H1 (cell line): ENCODE measurements at regions not wholly inside any gene's neighbourhood (a gene's known extent, or its start where the extent isn't known, plus 50 kb on each side); places are given as distances from the start of the nearest gene placed in this dataset.

Source experiments
- BACH1 ChIP-seq: IDR thresholded peaks from 2 replicates; pipeline ENCODE4 v1.6.1; 2012; ENCODE audit warnings: low read length, improper control_type of control experiment
- GABPA ChIP-seq: IDR thresholded peaks from 2 replicates; pipeline ENCODE4 v1.6.1; 2011; ENCODE audit warnings: mild to moderate bottlenecking, low read length, moderate library complexity, borderline replicate concordance; ENCODE audit not compliant: insufficient read depth
- HDAC6 ChIP-seq: IDR thresholded peaks from one replicate; pipeline ENCODE4 v1.7.1; 2012; ENCODE audit warnings: low read depth, mild to moderate bottlenecking, inconsistent platforms, low read length, moderate library complexity
- RNF2 ChIP-seq: fragments of 200-900, 300-1000 bp; sonication (generic); IDR thresholded peaks from 2 replicates; pipeline ENCODE4 v1.7.1; 2016; ENCODE audit warnings: borderline replicate concordance, low read depth, mild to moderate bottlenecking, antibody characterized with exemption, low read length; ENCODE audit not compliant: poor library complexity, severe bottlenecking; ENCODE audit errors: missing control alignments
- SRF ChIP-seq: IDR thresholded peaks from 2 replicates; pipeline ENCODE4 v1.6.1; 2011; ENCODE audit warnings: mild to moderate bottlenecking, low read depth, low read length, moderate library complexity
- TAF1 ChIP-seq: IDR thresholded peaks from 2 replicates; pipeline ENCODE4 v1.6.1; 2011; ENCODE audit warnings: mild to moderate bottlenecking, low read depth, low read length
- TEAD4 ChIP-seq: IDR thresholded peaks from 2 replicates; pipeline ENCODE4 v1.6.1; 2012; ENCODE audit warnings: low read depth, low read length, inconsistent platforms, mixed read lengths
- YY1 ChIP-seq: IDR thresholded peaks from 2 replicates; pipeline ENCODE4 v1.6.1; 2011; ENCODE audit warnings: low read depth, mild to moderate bottlenecking, low read length

DNA sequence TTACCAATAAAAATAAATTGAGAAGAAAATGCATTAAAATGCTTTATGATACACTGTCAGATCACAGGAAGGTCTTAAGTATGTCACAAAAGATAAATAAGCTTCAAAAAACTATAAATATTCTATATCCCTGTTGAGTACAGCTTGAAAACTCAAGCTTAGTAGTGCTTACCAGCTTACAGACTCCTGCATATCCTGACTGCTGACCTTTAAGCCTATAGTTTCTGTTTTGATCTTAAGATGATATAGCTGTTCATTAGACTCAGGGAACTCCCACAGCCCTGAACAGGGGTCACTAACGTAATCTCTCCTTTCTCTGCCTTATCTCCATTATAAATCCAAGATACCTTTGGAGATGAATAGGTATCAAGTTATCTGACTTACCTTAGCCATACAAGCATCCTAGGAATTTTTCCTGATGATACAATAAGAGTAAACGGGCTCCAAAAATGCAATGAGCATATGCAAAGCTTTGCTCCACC is 93.7 kb upstream of the RBBP8 start (continued):
- TF ChIP-seq RNF2 (no peak), TEAD4 (no peak), GABPA (no peak), TAF1 (no peak), SRF (no peak), BACH1 (no peak), HDAC6 (no peak), YY1 (no peak)
